ENCODE measurements at regions not wholly inside any gene's neighbourhood (a gene's known extent, or its start where the extent isn't known, plus 50 kb on each side); places are given as distances from the start of the nearest gene placed in this dataset.
"Not testable (repeated sequence)": the region's sequence is repeated elsewhere in the genome, so short reads cannot be mapped to it uniquely, and the experiment has no call there.

DNA sequence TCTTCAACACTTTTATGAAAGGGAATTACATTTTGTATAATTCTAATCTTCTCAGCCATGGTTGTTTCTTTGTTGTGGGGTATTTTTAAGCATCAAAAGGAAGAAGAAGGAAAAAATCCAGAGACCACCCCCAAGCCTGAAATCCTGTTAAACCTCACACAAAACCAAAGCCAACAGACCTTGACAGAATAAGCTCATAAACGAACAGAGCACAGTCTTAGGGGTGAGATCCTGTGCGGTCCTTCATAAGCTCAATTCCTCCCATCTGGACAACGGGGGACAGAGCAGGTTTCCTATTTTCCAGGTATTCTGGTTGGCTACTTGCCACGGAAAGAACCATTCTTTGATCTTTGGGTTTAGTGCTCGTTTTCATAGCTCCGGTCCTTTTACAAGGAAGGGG lies 151.3 kb upstream of the SULF2 start:
- no peak for DNase-seq

DNA sequence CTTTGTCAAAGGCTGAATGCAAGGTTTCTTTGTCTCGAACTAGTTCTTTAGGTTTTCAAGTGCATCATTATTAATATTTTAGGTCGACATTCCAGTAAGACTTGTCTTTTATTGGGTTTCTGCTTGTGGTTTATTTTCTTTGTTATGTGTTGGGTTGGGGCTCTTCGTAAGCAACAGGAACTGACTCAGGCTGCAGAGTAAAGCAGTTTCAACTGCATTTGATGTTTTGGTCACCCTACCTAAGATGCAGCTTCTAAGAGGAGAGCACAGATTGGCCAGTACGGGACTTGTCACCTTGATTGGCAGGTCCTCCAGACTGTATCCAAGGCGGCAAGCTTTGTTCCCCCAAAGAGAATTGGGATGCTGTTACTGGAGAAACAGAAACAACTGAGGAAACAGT lies 149.5 kb upstream of the SULF2 start:
- no peak for DNase-seq

DNA sequence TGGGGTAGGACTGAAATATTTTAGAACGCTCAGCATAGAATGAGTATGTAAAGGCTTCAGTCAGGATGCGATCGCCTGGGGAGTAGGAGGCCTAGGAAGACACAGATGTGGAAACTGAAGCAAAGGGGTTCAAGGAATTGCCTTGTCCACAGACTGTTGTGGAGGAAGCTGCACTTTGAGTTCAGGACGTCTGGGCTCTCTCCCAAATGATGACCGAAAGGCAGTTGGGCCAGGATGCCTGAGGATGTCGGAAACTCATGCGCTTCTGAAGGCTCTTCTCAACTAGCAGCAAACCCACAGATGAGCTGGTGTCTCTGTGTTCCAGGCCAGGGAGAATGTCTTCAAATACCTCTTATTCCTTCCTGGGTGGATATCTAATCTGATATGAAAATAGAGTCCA lies 146.2 kb upstream of the SULF2 start:
- no peak for DNase-seq

DNA sequence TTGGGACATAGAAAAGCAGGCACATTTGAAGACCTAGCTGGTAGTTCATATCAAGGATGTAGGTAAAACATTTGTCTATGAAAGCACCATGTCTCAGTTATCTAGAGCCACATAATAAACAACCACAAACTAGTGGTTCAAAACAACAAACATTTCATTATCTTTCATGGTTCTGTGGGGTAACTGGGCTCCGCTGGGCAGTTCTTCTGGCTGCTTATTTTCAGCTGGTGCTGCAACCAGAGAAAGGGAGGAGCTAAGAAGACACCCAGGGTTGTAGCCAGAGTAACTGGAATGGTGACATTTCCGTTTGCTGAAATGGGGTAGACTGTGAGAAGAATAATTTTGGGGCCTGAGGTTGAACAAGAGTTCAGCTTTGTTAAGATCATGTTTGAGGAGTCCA lies 145.7 kb upstream of the SULF2 start:
- DNase-seq, result no peak

DNA sequence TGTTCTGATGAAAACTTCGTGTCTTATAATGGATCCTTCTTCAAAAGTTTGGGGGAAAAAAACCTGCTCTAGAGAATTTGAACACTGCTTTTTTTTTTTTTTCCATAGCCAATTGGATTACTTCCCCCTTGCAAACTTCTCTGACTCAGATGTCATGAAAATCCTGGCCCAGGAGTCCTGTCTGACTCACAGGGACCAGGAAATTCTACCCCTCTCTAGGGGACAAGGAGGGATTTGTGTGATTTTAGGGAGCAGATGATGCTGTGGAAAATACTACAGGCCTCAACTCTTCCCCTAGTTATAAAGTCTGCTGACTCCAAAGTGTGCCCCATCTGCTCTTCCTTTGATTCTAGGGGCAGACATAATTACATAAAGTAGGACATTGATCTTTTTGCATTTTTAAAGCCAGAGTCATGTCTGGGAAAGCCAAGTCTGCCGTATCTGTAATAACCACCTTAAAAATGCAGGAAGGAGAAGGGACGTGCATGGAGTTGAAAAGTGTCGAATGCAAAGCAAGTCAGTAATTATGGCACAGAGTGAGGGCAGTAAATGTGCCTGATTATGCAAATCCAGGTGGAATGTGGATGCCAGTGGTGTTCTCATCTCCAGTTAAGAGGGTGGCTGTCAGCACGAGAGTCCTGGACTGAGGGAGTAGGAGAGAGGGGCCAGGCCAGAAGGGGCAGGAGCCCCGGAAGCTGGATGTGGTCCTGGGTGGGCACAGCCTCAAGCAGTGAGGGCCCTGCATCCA lies 144.3 kb upstream of the SULF2 start:
- no peak for DNase-seq

DNA sequence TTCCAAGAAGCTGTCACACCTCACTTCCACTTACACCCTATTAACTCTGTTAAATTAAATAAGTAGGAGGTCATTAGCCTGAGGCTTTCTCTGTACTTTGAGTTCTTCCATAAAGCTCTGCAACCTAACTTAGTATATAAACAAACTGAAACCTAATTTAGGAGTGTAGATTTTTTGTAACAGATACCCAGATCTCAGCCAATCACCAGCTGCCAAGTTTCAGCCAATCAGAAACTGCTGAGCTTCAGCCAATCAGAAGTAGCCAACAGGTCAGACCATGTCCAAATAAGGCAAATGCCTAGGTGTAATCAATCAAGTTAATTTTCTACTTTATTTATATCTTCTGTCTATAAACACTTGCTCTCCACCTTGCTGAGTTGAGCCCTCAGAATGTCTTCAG lies 142.7 kb upstream of the SULF2 start:
- DNase-seq, result no peak

DNA sequence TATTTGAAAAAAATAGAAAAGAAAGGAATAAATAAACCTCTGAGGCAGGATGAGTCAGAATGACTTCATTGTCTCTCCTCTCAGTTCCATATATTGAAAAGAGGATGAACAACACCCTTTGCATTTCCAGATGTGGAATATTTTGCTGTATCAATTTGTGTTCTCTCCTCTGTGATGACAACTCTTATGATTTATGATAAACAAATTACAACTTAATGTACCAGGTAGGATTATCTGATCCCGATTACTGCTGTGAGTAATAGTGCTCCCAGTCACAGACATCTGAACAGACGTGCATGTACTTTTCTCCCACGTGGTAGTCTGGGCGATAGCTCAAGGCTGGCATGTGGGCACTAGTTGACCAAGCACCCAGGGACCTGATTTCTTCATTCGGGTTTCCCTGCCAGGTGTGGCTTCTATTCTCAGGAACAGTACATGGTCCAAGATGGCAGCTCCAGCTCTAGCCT lies 142.1 kb upstream of the SULF2 start:
- no peak for DNase-seq

DNA sequence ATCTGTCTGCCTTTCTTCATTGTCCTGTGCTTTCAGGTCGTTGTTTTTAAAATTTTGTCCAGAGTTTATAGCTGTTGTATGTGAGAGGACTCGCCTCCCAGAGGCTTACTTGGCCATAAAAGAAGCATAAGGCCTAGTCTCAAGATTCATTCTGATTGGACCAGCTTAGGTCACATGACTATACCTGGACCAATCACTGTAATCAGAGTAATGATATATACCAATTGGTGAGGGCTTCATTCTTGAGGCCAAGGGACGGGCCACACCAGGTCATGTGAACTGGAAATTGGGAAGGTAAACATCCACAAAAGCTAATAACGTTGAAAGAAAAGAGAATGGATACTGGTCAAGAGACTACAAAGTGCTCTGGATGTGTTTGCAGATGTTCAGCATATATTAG lies 141.4 kb upstream of the SULF2 start:
- no peak for DNase-seq

DNA sequence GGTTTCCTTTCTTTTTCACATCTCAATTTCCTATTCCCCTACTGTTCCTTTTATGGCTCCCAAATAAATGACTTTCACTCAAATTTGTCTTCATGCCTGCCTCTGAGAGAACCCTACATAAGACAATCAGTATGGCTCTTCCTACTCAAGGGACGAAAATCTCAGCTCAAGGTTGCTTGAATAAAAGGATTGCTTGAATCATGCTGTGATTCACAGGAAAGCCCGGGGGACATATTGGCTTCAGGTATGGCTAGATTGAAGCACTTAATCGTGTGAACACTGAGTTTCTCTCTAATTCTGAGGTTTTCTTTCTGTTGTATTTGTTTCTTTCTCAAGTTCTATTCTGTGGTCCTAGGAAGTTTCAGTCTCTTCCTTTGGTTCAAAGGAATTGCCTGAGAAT lies 140.3 kb upstream of the SULF2 start:
- DNase-seq, result no peak

DNA sequence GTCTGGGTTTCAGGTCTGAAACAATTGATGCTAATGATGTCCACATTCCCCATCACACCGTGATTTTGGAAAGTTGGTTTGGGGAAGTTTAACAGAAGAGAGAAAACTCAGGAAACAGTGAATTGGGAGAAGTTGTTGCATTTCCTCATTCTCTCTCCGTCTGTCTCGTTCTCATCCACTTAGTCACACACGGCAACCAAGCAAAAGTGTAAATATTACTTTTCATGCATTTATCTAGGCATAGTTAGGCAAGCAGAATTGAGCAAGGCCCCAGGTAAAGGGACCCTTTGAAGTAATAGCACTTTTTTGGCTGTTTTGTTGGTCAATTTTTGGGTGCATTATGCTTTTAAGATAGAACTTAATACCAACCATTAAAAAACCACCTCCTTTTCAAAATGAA lies 137.0 kb upstream of the SULF2 start:
- DNase-seq, result no peak

DNA sequence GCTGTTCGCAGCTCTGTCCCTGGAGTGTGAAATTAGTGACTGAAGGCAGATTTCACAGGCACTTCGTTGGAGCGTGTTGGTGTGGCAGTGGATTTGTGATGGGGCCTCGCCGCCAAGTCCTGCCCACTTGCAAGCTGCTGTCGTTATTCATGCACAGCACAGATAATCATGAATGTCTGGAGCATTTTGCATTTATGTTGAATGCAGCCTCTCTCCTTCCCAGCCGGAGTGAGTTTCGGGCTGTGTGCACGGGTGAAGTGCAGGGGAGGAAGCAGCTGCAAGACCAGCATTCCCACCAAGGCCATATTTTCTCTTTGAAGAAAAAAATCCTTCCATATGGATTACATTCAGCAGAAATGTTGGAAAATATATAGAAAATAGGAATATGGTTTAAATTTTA lies 136.5 kb upstream of the SULF2 start:
- not testable (repeated sequence) for DNase-seq

DNA sequence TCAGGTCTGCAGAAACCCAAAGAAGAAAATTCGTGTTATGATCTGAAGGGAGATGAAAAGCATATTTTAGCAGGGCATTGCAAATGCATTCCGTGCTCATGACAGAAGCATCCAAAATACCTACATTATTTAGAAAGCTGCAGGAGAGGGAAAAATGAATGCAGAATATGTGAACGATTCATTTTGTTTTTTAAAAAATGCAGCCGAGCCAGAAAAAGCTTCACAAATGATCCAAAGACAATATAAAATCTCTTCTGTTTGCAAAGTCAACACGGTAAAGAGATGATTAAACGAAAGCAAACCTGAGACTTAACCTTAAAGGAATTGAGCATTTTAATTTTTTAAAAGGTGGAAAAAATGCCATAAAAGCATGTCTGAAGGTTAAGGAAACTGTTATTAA lies 136.1 kb upstream of the SULF2 start:
- DNase-seq, result no peak

DNA sequence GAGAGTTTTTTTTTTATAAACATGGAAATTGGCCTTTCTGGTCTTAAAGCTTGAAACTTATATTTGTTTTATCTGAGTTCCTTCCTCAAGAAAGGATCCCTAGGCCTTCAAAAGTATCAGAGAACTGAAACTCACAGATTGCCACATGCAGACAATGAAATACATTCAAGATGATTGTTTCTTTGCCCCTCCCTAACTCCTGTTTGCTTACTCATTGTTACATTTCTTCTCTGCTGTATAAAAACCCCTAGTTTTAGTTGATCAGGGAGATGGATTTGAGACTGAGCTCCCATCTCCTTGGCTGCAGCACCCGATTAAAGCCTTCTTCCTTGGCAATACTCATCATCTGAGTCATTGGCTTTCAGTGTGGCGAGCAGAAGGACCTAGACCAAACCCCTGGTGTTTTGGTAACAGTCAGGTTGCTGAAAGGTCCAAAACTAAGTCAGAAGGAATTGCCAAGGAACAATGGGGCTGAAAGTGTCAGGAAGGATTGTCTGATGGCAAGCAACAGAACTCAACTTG lies 132.3 kb upstream of the SULF2 start:
- no peak for DNase-seq

DNA sequence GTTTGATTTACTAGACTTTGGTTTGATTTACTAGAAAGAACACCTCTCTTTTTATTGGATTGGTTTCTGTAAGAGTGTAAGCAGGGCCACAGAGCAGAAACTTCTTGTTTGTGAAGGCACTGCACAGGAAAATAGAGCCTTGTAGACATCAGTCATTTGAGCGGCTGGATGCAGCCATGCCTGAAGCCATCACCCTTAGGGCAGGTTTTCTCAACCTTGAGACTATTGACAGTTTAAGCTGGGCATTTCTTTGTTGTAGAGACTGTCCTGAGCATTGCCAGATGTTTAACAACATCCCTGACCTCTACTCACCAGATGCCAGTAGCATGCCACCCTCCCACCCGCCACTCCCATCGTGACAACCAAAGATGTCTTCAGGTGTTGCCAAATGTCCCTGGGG lies 130.2 kb upstream of the SULF2 start:
- no peak for DNase-seq

DNA sequence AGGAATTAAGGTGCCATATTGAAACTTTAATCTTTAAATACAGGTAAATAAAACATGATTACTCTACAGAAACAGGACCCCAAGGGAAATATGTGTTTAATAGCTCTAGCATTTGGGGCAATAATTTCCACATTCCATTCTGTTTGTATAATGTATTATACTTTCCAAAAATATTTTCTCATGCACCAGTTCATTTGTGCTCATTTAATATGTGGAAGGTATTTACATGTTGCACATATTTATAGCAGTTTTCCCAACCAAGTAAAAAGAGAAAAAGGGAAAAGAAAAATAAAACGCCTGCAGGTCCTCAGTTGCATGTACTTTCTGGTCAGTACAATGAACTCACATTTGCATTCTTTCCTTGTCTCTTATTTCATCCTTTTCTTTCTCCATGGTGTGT lies 129.5 kb upstream of the SULF2 start:
- DNase-seq, result no peak

DNA sequence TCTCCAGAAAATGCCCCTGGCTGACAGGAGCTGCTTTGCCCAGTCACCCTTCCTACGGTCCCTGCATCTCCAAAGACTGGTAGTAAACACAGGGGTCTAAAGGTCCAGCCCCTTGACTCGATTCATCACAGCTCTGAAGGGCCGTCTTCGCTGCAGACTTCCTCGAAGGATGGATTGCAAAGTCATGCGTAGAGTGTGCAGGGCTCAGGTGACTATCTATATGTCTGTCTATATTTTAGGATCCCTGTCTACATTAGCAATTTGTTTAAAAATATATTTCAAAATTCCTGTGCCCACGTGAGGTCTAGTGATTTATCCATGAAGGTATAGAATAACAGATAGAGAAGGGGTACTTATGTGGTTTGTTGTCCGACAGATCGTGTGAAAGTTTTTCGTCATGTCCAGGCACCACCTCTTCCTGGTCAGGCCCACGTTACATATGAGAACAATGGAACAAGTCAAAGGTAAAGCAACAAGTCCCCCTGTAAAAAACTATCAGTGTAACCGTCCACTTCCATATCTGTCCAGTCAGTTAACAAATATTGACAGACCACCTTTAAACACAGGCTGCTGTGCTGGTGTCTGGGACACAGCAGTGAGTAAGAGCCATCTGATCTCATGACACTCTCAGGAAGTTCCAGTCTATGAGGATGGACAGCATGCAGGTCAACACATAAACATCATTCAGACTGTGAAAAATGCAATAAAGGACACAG lies 127.7 kb upstream of the SULF2 start:
- not testable (repeated sequence) for DNase-seq

DNA sequence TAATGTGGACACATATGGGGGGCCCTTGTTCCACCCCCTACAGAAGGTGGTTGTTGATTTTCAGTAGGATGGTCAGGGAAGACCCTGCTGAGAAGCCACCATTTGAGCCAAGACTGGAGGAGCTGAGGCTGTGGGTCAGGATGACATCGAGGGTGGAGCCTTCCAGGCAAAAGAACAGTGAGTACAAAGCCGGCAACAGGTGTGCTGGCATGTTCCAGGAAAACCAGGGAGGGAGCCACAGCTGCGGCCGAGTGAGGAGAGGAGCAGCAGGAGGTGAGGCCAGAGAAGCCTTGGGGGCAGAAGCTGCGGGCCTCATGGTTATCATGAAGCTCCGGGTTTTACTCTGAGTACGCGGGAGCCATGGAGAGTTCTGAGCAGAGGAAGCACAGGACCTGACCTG lies 126.9 kb upstream of the SULF2 start:
- not testable (repeated sequence) for DNase-seq

DNA sequence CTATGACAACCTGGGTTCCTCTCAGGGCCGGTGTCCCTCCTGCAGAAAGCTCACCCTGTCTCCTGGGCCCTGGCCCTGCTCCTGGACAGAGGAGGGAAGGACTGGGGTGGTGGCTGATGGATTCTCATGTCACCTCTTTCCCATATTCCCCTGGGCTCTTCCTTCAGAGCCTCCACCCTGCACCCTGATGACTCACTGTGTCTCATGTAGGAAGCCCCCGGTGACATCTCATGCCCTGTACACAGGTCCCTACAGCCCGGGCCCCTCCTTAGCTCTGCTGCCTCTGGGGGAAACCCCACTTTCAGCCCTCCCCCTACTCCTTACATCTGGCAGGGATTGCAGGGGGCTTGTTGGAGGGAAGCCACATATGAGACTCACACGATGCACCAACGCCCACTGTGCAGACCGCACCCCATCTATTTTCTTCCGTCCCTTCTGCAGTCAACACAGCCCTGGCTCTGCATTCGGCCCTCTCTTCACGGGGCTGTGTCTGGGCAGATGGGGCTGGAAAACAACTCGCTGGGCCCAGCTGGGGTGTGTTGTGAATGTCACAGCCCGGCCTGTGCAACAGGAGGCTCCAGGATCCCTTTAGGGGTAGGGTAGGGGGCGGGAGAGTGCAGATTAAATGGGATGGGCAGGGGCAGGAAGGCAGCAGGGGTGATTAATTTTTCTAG lies 124.6 kb upstream of the SULF2 start:
- DNase-seq, result not testable (repeated sequence)

DNA sequence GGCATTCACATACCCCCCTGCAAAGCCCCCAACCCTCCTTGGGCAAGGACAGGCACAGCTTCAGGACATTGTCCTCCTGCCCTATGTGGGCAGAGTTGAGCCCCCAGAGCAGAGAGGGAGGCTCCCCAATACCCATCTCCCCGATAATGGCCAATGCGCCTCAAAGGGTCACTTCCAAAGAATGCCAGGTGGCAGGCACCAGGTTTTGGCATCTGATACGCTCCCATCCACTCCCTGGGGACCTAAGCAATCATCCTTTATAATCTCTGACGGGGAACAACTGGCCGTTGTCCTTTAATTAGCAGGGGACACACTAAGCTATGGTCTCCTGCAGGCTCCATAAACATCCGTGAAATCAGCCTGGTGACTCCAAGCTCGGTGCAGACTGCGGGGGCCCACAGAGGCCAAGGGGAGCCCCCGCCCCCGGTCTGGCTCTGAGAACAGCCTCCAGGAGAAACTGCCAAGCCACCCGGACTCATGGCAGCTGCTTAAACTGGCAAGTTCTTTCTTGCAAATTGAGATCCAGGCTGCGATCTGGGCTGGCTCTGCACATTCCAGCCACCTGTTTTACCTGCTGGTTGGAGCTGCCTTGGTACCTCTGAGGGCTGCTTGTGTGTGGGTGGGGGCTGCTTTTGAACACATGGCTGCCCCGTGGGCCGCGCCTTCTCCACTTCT lies 123.2 kb upstream of the SULF2 start:
- not testable (repeated sequence) for DNase-seq

DNA sequence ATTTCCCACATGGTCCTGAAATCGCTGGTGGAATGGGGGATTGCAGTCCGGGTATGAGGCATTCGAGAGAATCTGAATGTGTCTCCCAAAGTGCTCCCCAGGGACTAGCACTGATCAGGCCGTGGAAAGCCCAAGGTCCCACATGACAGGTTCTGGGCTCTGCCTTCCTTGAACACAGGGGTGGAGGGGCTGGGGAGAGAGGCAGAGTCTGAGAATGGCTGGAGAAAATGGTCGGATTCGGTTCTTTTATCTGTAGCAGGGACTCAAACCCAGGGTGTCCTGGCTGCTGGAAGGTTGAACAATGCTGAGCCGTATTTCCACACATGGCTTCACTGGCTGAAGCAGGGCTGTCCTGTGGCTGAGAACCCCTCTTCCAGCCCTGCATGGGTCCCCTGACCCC lies 122.7 kb upstream of the SULF2 start:
- not testable (repeated sequence) for DNase-seq

DNA sequence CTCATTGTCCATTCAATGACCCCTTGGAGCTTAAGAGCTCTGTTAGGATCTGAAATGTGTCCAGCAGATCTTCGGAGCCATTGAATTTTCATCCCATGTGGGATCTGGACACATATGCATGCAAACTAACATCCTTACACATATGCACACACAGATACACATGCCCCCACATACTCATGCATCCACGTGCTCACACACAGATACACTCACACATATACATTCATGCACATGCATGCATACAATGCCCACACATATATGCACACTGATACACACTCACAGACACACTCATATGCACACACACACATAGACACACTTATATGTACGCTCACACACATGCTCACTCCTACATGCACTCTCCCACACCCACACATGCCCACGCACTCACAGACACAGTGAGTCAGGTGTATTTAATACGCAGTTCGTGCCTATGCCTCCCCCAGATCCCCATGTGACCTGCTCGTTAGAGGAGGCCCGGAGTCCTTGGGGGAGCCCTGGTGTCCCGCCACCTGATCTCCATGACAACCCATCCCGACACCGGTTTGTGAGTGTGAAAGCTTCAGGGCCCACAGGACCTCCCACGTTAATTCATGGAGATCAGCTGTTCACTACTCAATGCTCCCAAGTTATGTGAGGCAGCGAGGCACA lies 121.9 kb upstream of the SULF2 start:
- no peak for DNase-seq

DNA sequence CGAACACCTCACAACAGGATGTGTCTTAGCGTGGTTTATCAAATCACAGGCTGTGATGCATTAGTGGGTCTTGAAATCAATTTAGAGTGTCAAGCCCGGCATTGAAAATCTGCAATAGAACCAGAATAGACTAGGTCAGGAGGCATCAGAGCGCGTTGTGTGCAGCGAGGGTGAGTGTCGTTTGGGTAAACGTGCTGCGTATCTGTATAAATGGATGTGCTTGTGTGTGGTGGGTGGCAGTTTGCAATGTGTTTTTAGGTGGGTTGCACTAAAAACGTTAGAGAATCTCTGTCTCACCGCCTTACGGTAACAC lies 121.0 kb upstream of the SULF2 start:
- DNase-seq, result no peak
